Glutamatergic neuron (in vitro differentiated cells): ENCODE measurements at regions not wholly inside any gene's neighbourhood (a gene's known extent, or its start where the extent isn't known, plus 50 kb on each side); places are given as distances from the start of the nearest gene placed in this dataset.

Experiments used
- DNase-seq: peaks from one replicate; pipeline ENCODE4 v3.0.0; 2022
- H3K27ac Mint-ChIP-seq: one replicate; pipeline ENCODE4 v1.8.0; 2020; ENCODE audit warnings: mild to moderate bottlenecking, mixed read lengths, inconsistent platforms; ENCODE audit not compliant: unreplicated experiment
- H3K27me3 Mint-ChIP-seq: one replicate; pipeline ENCODE4 v1.8.0; 2020; ENCODE audit warnings: mild to moderate bottlenecking, moderate library complexity, mixed read lengths, inconsistent platforms; ENCODE audit not compliant: unreplicated experiment
- H3K36me3 Mint-ChIP-seq: one replicate; pipeline ENCODE4 v1.8.0; 2020; ENCODE audit warnings: mild to moderate bottlenecking, mixed read lengths, inconsistent platforms; ENCODE audit not compliant: unreplicated experiment
- H3K4me1 Mint-ChIP-seq: one replicate; pipeline ENCODE4 v1.8.0; 2020; ENCODE audit warnings: mild to moderate bottlenecking, low read depth, mixed read lengths, inconsistent platforms; ENCODE audit not compliant: unreplicated experiment
- H3K4me3 Mint-ChIP-seq: one replicate; pipeline ENCODE4 v1.8.0; 2020; ENCODE audit warnings: mild to moderate bottlenecking, mixed read lengths, inconsistent platforms; ENCODE audit not compliant: unreplicated experiment
- H3K9me3 Mint-ChIP-seq: one replicate; pipeline ENCODE4 v1.8.0; 2020; ENCODE audit warnings: mild to moderate bottlenecking, moderate library complexity, mixed read lengths, inconsistent platforms; ENCODE audit not compliant: unreplicated experiment
- TF ChIP-seq, protein P1 (sequence below): fragments of 200-600 bp; sonication (generic); IDR thresholded peaks from one replicate; pipeline ENCODE4 v1.5.0; 2021; ENCODE audit not compliant: partially characterized antibody, unreplicated experiment

DNA sequence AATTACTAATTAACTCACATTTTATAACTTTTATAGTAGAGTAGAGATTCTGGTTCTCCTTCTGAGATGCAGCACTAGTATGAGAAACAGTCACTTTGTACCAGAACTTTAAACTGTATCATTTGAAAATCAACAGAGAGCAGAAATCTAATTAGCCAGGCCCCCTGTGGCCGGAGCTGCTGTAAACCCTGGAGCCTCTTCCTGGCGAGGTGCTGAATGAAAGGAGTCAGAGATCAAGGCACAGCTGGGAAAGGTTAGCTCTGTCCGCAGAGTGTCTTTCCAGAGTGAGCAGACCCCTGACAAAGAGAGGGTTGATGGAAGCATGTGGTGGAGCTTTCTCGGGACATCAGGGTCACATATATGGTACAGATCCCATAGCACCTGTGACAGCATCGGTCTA, 703.8 kb downstream of the RFPL4B start:
- Mint-ChIP-seq H3K9me3 (no peaks in the 10 kb centered on the region), H3K27me3 (no peaks in the 10 kb centered on the region), H3K4me3 (no peak overlapping the region), H3K36me3 (no peaks in the 10 kb centered on the region), H3K27ac (no peak overlapping the region), H3K4me1 (peaks cover 1% of the 10 kb centered on the region)
- TF ChIP-seq, protein P1, sequence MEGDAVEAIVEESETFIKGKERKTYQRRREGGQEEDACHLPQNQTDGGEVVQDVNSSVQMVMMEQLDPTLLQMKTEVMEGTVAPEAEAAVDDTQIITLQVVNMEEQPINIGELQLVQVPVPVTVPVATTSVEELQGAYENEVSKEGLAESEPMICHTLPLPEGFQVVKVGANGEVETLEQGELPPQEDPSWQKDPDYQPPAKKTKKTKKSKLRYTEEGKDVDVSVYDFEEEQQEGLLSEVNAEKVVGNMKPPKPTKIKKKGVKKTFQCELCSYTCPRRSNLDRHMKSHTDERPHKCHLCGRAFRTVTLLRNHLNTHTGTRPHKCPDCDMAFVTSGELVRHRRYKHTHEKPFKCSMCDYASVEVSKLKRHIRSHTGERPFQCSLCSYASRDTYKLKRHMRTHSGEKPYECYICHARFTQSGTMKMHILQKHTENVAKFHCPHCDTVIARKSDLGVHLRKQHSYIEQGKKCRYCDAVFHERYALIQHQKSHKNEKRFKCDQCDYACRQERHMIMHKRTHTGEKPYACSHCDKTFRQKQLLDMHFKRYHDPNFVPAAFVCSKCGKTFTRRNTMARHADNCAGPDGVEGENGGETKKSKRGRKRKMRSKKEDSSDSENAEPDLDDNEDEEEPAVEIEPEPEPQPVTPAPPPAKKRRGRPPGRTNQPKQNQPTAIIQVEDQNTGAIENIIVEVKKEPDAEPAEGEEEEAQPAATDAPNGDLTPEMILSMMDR, result no peak
- DNase-seq, result peak; percentile 16

DNA sequence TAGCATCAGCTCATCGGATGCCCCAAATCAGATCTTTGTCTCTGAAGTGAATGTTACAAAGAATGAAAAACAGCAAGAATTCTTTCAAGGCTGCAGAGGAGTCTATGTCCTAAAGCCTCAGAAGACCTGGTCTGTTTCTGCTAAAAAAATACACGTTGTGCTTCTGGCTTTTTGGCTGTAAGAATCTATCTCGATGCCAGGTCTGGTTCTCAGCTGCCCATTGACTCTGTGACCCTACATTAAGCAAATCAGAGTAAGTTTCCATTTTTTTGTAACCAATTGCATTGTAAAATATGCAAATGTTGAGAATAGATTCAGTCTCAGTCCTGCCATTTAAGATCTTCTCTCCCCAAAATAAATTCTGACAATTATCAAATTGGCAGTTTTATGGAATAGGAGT, 705.4 kb downstream of the RFPL4B start:
- Mint-ChIP-seq H3K27ac (no peak overlapping the region), H3K4me1 (peaks cover 1% of the 10 kb centered on the region), H3K27me3 (no peaks in the 10 kb centered on the region), H3K9me3 (no peaks in the 10 kb centered on the region), H3K4me3 (no peak overlapping the region), H3K36me3 (no peaks in the 10 kb centered on the region)
- TF ChIP-seq, protein P1, result no peak
- DNase-seq, result no peak

DNA sequence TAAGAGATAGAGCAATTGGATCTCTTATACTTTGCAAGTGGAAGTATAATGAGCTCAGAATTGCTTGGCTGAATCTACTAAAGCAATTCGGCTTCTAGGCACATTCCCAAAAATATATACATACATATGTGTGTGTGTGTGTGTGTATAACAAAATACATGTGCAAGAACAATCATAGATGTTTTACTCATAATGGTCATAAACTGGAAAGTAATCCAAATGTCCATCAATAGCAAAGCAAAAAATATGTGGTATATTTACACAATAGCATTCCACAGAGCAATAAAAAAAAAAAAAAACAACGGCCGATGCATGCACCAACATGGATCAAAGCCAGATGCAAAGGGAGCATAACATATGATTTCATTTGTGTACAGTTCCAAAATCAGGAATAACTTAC, 707.9 kb downstream of the RFPL4B start:
- TF ChIP-seq, protein P1, result no peak
- Mint-ChIP-seq H3K4me1 (no peaks in the 10 kb centered on the region), H3K27ac (no peak overlapping the region), H3K36me3 (no peaks in the 10 kb centered on the region), H3K27me3 (no peaks in the 10 kb centered on the region), H3K9me3 (no peaks in the 10 kb centered on the region), H3K4me3 (no peak overlapping the region)
- no peak for DNase-seq

DNA sequence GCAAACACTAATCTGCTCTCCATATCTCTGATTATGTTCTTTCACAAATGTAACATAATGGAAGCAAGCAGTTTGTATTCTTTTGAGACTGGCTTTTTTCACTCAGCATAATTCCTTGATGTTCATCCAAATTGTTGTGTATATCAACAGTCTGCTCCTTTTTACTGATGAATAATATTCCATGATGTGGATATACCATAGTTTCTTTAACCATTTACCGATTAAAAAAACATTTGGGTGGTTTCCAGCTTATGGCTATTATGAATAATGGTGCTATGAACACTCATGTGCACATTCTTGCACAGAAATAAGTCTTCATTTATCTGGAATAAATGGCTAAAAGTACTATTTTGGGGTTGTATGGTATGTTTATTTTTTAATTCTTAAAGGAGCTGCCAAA, 708.9 kb downstream of the RFPL4B start:
- TF ChIP-seq, protein P1, result no peak
- no peaks in the 10 kb centered on the region for H3K36me3 Mint-ChIP-seq
- no peak overlapping the region for H3K4me3 Mint-ChIP-seq
- no peak for DNase-seq
- H3K27ac Mint-ChIP-seq, result no peak overlapping the region
- H3K9me3 Mint-ChIP-seq, result no peaks in the 10 kb centered on the region
- no peaks in the 10 kb centered on the region for H3K4me1 Mint-ChIP-seq
- H3K27me3 Mint-ChIP-seq, result no peaks in the 10 kb centered on the region

DNA sequence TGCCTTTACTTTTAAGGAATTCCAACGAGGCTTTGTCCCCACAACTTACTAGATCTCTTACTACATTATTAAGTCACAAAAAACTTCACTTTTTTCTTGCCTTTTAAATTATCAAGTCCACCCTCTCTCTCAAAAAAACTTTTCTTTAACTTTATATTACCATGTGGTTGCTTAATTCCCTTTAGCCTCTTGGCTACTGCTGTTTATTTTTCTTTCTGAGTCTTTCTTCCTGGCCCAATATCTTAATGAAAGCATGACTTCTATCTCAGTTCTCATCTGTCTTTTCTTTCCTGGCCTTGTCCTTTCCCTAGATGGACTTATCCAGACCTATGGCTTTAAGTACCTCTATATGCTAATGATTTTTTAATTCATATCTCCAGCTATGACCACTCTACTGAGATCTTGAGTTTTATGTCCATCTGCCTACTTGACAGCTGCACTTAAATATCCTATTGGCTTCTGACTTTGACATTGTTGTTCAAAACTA, 710.5 kb downstream of the RFPL4B start:
- Mint-ChIP-seq H3K9me3 (no peaks in the 10 kb centered on the region), H3K36me3 (no peaks in the 10 kb centered on the region), H3K4me3 (no peak overlapping the region), H3K27ac (no peak overlapping the region), H3K4me1 (no peaks in the 10 kb centered on the region), H3K27me3 (no peaks in the 10 kb centered on the region)
- DNase-seq, result no peak
- TF ChIP-seq, protein P1, result no peak
